ENCODE measurements at regions not wholly inside any gene's neighbourhood (a gene's known extent, or its start where the extent isn't known, plus 50 kb on each side); places are given as distances from the start of the nearest gene placed in this dataset.
"Not testable (repeated sequence)": the region's sequence is repeated elsewhere in the genome, so short reads cannot be mapped to it uniquely, and the experiment has no call there.

GRCh38 chr10:87416892-87417291 lies 59.3 kb downstream of the NUTM2D start:
- peak in 1 of 2 donors; percentile 41 for ATAC-seq
- not testable (repeated sequence) for H3K36me3 Mint-ChIP-seq; H3K27ac Mint-ChIP-seq; H3K9me3 Mint-ChIP-seq; DNase-seq (ENCODE audit: low spot score in 2 of 2)

- H3K27ac Mint-ChIP-seq; ATAC-seq; H3K36me3 Mint-ChIP-seq; DNase-seq (ENCODE audit: low spot score in 2 of 2); H3K9me3 Mint-ChIP-seq: not testable (repeated sequence)
Observed at GRCh38 chr10:87422641-87423040, 65.1 kb downstream of the NUTM2D start.

GRCh38 chr10:87424697-87425373 lies 67.3 kb downstream of the NUTM2D start:
- DNase-seq (ENCODE audit: low spot score in 2 of 2); H3K9me3 Mint-ChIP-seq; H3K27ac Mint-ChIP-seq; H3K36me3 Mint-ChIP-seq; ATAC-seq: not testable (repeated sequence)

GRCh38 chr10:87433836-87434235 lies 70.9 kb upstream of the MINPP1 start:
- H3K9me3 Mint-ChIP-seq; ATAC-seq; H3K27ac Mint-ChIP-seq; H3K36me3 Mint-ChIP-seq; DNase-seq (ENCODE audit: low spot score in 2 of 2): not testable (repeated sequence)

- H3K9me3 Mint-ChIP-seq; ATAC-seq; H3K36me3 Mint-ChIP-seq; DNase-seq (ENCODE audit: low spot score in 2 of 2); H3K27ac Mint-ChIP-seq: not testable (repeated sequence)
Observed at GRCh38 chr10:87435295-87435826, 69.3 kb upstream of the MINPP1 start.

- H3K9me3 Mint-ChIP-seq; H3K27ac Mint-ChIP-seq; DNase-seq (ENCODE audit: low spot score in 2 of 2); H3K36me3 Mint-ChIP-seq: not testable (repeated sequence)
- peak; percentile 94 to 95 for ATAC-seq
Observed at GRCh38 chr10:87436104-87436503, 68.6 kb upstream of the MINPP1 start.

GRCh38 chr10:87437450-87437849 lies 67.2 kb upstream of the MINPP1 start:
- ATAC-seq; H3K27ac Mint-ChIP-seq; H3K9me3 Mint-ChIP-seq; DNase-seq (ENCODE audit: low spot score in 2 of 2); H3K36me3 Mint-ChIP-seq: not testable (repeated sequence)

Data from activated naive CD4-positive, alpha-beta T cell treated with anti-CD3 and anti-CD28 coated beads, Interleukin-2, amount 50 U/mL, for 72 hours (primary cell).